Body of pancreas (tissue), 4 donors: ENCODE measurements at regions not wholly inside any gene's neighbourhood (a gene's known extent, or its start where the extent isn't known, plus 50 kb on each side); places are given as distances from the start of the nearest gene placed in this dataset.

ENCODE experiments used
- ATAC-seq: fragments of 150-250 bp; one replicate; pipeline ENCODE4 v1.9.1; 2016
- DNase-seq, 4 donors: peaks; one replicate each; pipeline ENCODE4 v3.0.0-alpha.2; 2019
- H3K27ac ChIP-seq, 4 donors: fragments of 200-600 bp; sonication (generic); 1 replicate in 3 of 4; 2 replicates in 1 of 4; pipeline versions ENCODE4 v1.5.1 to v1.6.1; 2016 to 2019; ENCODE audit warnings: mild to moderate bottlenecking in 1 of 4, mixed read lengths in 1 of 4, moderate library complexity in 1 of 4
- H3K27me3 ChIP-seq, 2 donors: fragments of 200-600 bp; sonication (generic); one replicate each; pipeline ENCODE4 v1.6.0; 2016; ENCODE audit warnings: mild to moderate bottlenecking in 1 of 2
- H3K36me3 ChIP-seq, 2 donors: fragments of 200-600 bp; sonication (generic); replicated peaks in 1 of 2; 2 replicates each; pipeline ENCODE4 v1.5.1; 2016; ENCODE audit warnings: low read depth in 2 of 2; ENCODE audit not compliant: insufficient read depth in 1 of 2
- H3K4me1 ChIP-seq: fragments of 200-600 bp; sonication (generic); one replicate; pipeline ENCODE4 v1.6.0; 2016
- H3K4me3 ChIP-seq, 2 donors: fragments of 200-600 bp; sonication (generic); 1 replicate in 1 of 2; 2 replicates in 1 of 2; pipeline ENCODE4 v1.5.1; 2016 to 2019
- H3K9me3 ChIP-seq, 3 donors: fragments of 200-600 bp; sonication (generic); 1 replicate in 2 of 3; 2 replicates in 1 of 3; pipeline ENCODE4 v1.5.1; 2016
- POLR2A ChIP-seq, 3 donors: fragments of 450-650 bp; IDR thresholded peaks; one replicate each; pipeline ENCODE4 v1.6.1; 2016; ENCODE audit warnings: antibody characterized with exemption in 3 of 3, mild to moderate bottlenecking in 2 of 3
- WGBS, 2 donors: methylation state at CpG; one replicate each; pipeline ENCODE4 v1.1.5; 2017; 5-methylcytosine and 5-hydroxymethylcytosine counted together
- intact Hi-C: fragments of 100-400 bp; cut with DNase I; formaldehyde crosslinking; loops from one replicate; pipeline ENCODE4 v1.15.1; 2023
- TF ChIP-seq, protein P1 (sequence below), 7 experiments: fragments of 450-650 bp in 4 of 7; fragments of 200-600 bp in 3 of 7; sonication (generic) in 3 of 7; IDR thresholded peaks; one replicate each; pipeline ENCODE4 v1.5.1; 2016 to 2019; ENCODE audit warnings: antibody characterized with exemption in 7 of 7

DNA sequence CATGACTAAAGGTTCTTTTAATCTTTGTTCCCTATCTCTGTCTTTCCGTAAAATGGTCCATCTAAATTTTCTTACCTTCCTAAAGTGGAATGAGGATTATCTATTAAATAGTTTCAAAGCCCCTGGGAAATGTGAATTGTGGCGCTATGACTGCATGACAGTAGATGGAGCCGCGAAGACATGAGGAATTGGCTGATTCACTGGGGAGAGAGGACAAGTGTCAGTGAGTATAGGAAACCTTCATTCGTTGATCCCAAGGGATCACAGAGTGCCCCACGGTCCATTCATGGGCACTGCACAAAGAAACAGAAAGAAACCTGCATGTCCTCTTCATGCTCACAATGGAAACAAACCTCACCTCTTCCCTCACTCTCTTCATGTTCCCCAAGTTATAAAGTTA lies 479.3 kb upstream of the BTBD3 start:
- TF ChIP-seq, protein P1, sequence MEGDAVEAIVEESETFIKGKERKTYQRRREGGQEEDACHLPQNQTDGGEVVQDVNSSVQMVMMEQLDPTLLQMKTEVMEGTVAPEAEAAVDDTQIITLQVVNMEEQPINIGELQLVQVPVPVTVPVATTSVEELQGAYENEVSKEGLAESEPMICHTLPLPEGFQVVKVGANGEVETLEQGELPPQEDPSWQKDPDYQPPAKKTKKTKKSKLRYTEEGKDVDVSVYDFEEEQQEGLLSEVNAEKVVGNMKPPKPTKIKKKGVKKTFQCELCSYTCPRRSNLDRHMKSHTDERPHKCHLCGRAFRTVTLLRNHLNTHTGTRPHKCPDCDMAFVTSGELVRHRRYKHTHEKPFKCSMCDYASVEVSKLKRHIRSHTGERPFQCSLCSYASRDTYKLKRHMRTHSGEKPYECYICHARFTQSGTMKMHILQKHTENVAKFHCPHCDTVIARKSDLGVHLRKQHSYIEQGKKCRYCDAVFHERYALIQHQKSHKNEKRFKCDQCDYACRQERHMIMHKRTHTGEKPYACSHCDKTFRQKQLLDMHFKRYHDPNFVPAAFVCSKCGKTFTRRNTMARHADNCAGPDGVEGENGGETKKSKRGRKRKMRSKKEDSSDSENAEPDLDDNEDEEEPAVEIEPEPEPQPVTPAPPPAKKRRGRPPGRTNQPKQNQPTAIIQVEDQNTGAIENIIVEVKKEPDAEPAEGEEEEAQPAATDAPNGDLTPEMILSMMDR (IDR thresholded peaks at IDR 0.05), result no peak
- TF ChIP-seq POLR2A (IDR thresholded peaks at IDR 0.05), result no peak
- H3K4me3 ChIP-seq, result no peak overlapping the region
- H3K4me1 ChIP-seq, result no peaks in the 10 kb centered on the region
- ATAC-seq (no peak), DNase-seq (no peak)
- H3K9me3 ChIP-seq, result peaks cover 0 to 7% (median 0%) of the 10 kb centered on the region in 3 donors
- 70 to 73% methylated on average over 6 of the region's 6 CpGs for WGBS, 2 donors
- intact Hi-C loops, result no loop called here
- no peaks in the 10 kb centered on the region for H3K36me3 ChIP-seq
- H3K27me3 ChIP-seq, result no peaks in the 10 kb centered on the region
- no peak overlapping the region for H3K27ac ChIP-seq

DNA sequence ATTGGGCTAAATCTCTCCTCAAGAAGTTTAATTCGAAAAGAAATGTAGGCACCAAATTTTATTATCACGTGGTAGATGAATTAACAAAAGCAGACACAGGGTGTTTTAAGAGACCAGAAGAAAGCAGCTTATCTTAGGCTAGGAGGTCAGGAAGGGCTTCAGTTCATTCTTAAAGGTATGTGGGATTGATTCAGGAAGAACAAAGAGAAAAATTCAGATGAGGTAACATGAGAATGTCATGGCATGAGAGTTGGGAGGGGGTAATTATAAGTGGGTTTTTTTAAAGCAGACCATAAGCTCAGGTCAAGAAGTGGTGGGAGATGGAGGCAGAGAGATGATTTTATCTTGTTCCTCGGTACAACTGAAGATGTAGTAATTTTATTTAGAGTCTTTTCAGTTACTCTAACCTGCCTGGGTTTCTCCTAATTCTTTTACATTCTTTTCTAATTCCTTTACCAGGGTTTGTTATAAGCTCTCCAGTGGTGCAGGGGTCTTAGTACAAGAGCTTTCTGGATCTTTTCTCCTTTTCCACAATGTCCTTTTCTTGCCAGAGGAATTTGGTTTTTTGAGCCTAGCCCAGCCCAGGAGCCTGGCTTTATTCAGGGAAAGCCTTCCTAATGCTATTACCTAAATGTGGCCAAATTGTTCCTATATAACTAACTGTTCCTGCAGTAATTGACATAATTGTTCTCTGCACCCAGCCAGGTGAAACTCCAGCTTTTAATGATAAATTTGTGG lies 474.1 kb upstream of the BTBD3 start:
- H3K27ac ChIP-seq, result no peak overlapping the region
- no peaks in the 10 kb centered on the region for H3K36me3 ChIP-seq
- no peak overlapping the region for H3K4me3 ChIP-seq
- H3K9me3 ChIP-seq, result no peaks in the 10 kb centered on the region
- 41 to 49% methylated on average over 3 of the region's 3 CpGs for WGBS, 2 donors
- ATAC-seq (no peak), DNase-seq (no peak)
- no peak for TF ChIP-seq POLR2A (IDR thresholded peaks at IDR 0.05)
- TF ChIP-seq, protein P1 (IDR thresholded peaks at IDR 0.05), result no peak
- H3K27me3 ChIP-seq, result no peaks in the 10 kb centered on the region
- H3K4me1 ChIP-seq, result no peaks in the 10 kb centered on the region
- intact Hi-C loops, result no loop called here

GRCh38 chr20:11445161-11445560 lies 472.5 kb upstream of the BTBD3 start:
- H3K27ac ChIP-seq, result no peak overlapping the region
- H3K9me3 ChIP-seq, result no peaks in the 10 kb centered on the region
- H3K27me3 ChIP-seq, result no peaks in the 10 kb centered on the region
- no peak for DNase-seq
- no peak for TF ChIP-seq POLR2A (IDR thresholded peaks at IDR 0.05)
- TF ChIP-seq, protein P1 (IDR thresholded peaks at IDR 0.05), result no peak
- H3K4me3 ChIP-seq, result no peak overlapping the region
- no peaks in the 10 kb centered on the region for H3K4me1 ChIP-seq
- intact Hi-C loops, result no loop called here
- no peaks in the 10 kb centered on the region for H3K36me3 ChIP-seq
- peak; percentile 27 for ATAC-seq
- WGBS, 2 donors, result 47 to 50% methylated on average over 3 of the region's 3 CpGs

DNA sequence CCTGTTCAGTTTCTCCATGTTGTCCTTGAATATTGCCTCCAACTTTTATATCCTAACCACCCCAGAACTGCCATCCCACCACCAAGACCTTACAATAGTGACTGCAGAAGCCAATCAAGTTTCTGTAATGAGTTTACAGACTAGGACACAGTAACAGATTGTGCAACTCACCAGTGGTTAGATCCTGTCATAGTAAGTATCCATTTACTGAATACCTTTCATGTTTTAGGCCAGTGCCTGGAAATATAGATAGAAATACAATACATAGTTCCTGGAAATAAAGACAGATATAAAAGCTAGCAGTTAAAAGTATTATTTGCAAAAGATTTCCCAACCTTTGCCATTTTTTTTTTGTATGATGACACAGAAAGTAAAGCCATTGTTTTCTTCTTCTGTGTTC lies 471.8 kb upstream of the BTBD3 start:
- intact Hi-C loops, result no loop called here
- TF ChIP-seq, protein P1 (IDR thresholded peaks at IDR 0.05), result no peak
- TF ChIP-seq POLR2A (IDR thresholded peaks at IDR 0.05), result no peak

More for the DNA sequence above, 471.8 kb upstream of the BTBD3 start:
- H3K4me3 ChIP-seq, result no peak overlapping the region
- H3K4me1 ChIP-seq, result no peaks in the 10 kb centered on the region
- H3K9me3 ChIP-seq, result no peaks in the 10 kb centered on the region
- H3K27me3 ChIP-seq, result no peaks in the 10 kb centered on the region
- H3K36me3 ChIP-seq, result no peaks in the 10 kb centered on the region
- DNase-seq (no peak), ATAC-seq (no peak)
- no peak overlapping the region for H3K27ac ChIP-seq
